Osteocyte (in vitro differentiated cells): ENCODE measurements at regions not wholly inside any gene's neighbourhood (a gene's known extent, or its start where the extent isn't known, plus 50 kb on each side); places are given as distances from the start of the nearest gene placed in this dataset.

Experiments used
- DNase-seq: peaks from one replicate; pipeline ENCODE4 v3.0.0; 2021; ENCODE audit warnings: mixed read lengths; ENCODE audit not compliant: unreplicated experiment; ENCODE audit errors: extremely low spot score
- H3K27ac Mint-ChIP-seq: one replicate; pipeline ENCODE4 v1.8.0; 2021; ENCODE audit warnings: mild to moderate bottlenecking, mixed read lengths; ENCODE audit not compliant: unreplicated experiment
- H3K27me3 Mint-ChIP-seq: one replicate; pipeline ENCODE4 v1.8.0; 2021; ENCODE audit warnings: mixed read lengths; ENCODE audit not compliant: unreplicated experiment
- H3K36me3 Mint-ChIP-seq: one replicate; pipeline ENCODE4 v1.8.0; 2021; ENCODE audit warnings: mixed read lengths; ENCODE audit not compliant: unreplicated experiment
- H3K4me1 Mint-ChIP-seq: one replicate; pipeline ENCODE4 v1.8.0; 2021; ENCODE audit warnings: mixed read lengths; ENCODE audit not compliant: unreplicated experiment
- H3K4me3 Mint-ChIP-seq: one replicate; pipeline ENCODE4 v1.8.0; 2021; ENCODE audit warnings: mild to moderate bottlenecking, moderate library complexity, mixed read lengths; ENCODE audit not compliant: unreplicated experiment
- H3K9me3 Mint-ChIP-seq: one replicate; pipeline ENCODE4 v1.8.0; 2021; ENCODE audit warnings: mixed read lengths; ENCODE audit not compliant: unreplicated experiment
- TF ChIP-seq, protein P1 (sequence below): fragments of 200-600 bp; sonication (generic); IDR thresholded peaks from 2 replicates; pipeline ENCODE4 v1.5.0; 2021; ENCODE audit warnings: antibody characterized with exemption, mild to moderate bottlenecking, moderate library complexity

DNA sequence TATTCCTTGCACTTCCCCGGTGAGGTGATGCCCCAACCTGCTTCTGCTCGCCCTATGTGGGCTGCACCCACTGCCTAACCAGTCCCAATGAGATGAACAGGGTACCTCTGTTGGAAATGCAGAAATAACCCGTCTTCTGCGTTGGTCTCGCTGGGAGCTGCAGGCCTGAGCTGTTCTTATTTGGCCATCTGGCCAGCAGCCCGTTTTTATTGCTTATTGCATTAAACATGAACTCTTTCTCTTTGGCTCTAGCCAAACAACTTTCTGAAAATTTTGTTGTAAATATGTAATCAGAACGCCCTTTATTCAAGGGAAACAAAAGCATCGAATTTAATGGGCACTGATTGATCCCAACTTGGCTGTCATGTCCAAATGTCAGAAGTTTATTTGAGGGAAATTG is 124.7 kb upstream of the FTMT start:
- no peaks in the 10 kb centered on the region for H3K36me3 Mint-ChIP-seq
- no peak for DNase-seq
- TF ChIP-seq, protein P1, sequence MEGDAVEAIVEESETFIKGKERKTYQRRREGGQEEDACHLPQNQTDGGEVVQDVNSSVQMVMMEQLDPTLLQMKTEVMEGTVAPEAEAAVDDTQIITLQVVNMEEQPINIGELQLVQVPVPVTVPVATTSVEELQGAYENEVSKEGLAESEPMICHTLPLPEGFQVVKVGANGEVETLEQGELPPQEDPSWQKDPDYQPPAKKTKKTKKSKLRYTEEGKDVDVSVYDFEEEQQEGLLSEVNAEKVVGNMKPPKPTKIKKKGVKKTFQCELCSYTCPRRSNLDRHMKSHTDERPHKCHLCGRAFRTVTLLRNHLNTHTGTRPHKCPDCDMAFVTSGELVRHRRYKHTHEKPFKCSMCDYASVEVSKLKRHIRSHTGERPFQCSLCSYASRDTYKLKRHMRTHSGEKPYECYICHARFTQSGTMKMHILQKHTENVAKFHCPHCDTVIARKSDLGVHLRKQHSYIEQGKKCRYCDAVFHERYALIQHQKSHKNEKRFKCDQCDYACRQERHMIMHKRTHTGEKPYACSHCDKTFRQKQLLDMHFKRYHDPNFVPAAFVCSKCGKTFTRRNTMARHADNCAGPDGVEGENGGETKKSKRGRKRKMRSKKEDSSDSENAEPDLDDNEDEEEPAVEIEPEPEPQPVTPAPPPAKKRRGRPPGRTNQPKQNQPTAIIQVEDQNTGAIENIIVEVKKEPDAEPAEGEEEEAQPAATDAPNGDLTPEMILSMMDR: no peak
- no peak overlapping the region for H3K27ac Mint-ChIP-seq
- H3K27me3 Mint-ChIP-seq: no peaks in the 10 kb centered on the region
- peaks cover 7% of the 10 kb centered on the region for H3K9me3 Mint-ChIP-seq
- H3K4me1 Mint-ChIP-seq: no peaks in the 10 kb centered on the region
- no peak overlapping the region for H3K4me3 Mint-ChIP-seq

DNA sequence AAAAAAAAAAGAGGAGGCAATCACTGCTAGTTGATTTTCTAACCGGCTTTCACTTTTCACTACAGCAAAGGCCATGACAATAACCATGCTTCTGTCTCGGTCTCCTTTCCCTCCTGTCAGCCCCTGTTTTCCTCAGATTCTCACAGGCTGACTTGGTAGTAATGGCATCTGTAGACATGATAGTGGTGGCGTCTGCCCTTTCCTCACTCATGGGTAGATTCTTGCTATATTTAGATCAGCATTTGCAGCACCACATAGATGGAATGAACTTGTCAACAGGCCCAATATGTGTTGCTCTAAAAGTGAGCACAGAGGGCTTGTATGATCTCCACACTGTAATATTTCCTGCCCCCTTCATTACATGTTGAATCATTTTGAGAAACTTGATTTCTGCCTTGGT is 120.3 kb upstream of the FTMT start:
- Mint-ChIP-seq H3K27ac (no peak overlapping the region), H3K4me1 (no peaks in the 10 kb centered on the region), H3K36me3 (no peaks in the 10 kb centered on the region), H3K27me3 (peaks cover 10% of the 10 kb centered on the region), H3K9me3 (no peaks in the 10 kb centered on the region), H3K4me3 (no peak overlapping the region)
- no peak for DNase-seq
- TF ChIP-seq, protein P1: no peak

- Mint-ChIP-seq H3K36me3 (no peaks in the 10 kb centered on the region), H3K27me3 (peaks cover 13% of the 10 kb centered on the region), H3K4me3 (no peak overlapping the region), H3K9me3 (peaks cover 3% of the 10 kb centered on the region), H3K27ac (no peak overlapping the region), H3K4me1 (no peaks in the 10 kb centered on the region)
- TF ChIP-seq, protein P1: no peak
- DNase-seq: no peak
Measured at GRCh38 chr5:121735618-121736017, 116.1 kb upstream of the FTMT start.

- H3K36me3 Mint-ChIP-seq: no peaks in the 10 kb centered on the region
- no peak overlapping the region for H3K27ac Mint-ChIP-seq
- no peak for DNase-seq
- no peaks in the 10 kb centered on the region for H3K4me1 Mint-ChIP-seq
- H3K9me3 Mint-ChIP-seq: peaks cover 7% of the 10 kb centered on the region
- peaks cover 13% of the 10 kb centered on the region for H3K27me3 Mint-ChIP-seq
- no peak overlapping the region for H3K4me3 Mint-ChIP-seq
- TF ChIP-seq, protein P1: no peak
Measured at GRCh38 chr5:121737120-121737519, 114.6 kb upstream of the FTMT start.

GRCh38 chr5:121741156-121741555 is 110.5 kb upstream of the FTMT start:
- Mint-ChIP-seq H3K27ac (no peak overlapping the region), H3K4me3 (no peak overlapping the region), H3K9me3 (peaks cover 7% of the 10 kb centered on the region), H3K36me3 (no peaks in the 10 kb centered on the region), H3K4me1 (no peaks in the 10 kb centered on the region), H3K27me3 (peaks cover 4% of the 10 kb centered on the region)
- TF ChIP-seq, protein P1: no peak
- no peak for DNase-seq
